Osteocyte (in vitro differentiated cells): ENCODE measurements at regions not wholly inside any gene's neighbourhood (a gene's known extent, or its start where the extent isn't known, plus 50 kb on each side); places are given as distances from the start of the nearest gene placed in this dataset.

Experiments
- DNase-seq: peaks from one replicate; pipeline ENCODE4 v3.0.0; 2021; ENCODE audit warnings: mixed read lengths; ENCODE audit not compliant: unreplicated experiment; ENCODE audit errors: extremely low spot score
- H3K27ac Mint-ChIP-seq: one replicate; pipeline ENCODE4 v1.8.0; 2021; ENCODE audit warnings: mild to moderate bottlenecking, mixed read lengths; ENCODE audit not compliant: unreplicated experiment
- H3K27me3 Mint-ChIP-seq: one replicate; pipeline ENCODE4 v1.8.0; 2021; ENCODE audit warnings: mixed read lengths; ENCODE audit not compliant: unreplicated experiment
- H3K36me3 Mint-ChIP-seq: one replicate; pipeline ENCODE4 v1.8.0; 2021; ENCODE audit warnings: mixed read lengths; ENCODE audit not compliant: unreplicated experiment
- H3K4me1 Mint-ChIP-seq: one replicate; pipeline ENCODE4 v1.8.0; 2021; ENCODE audit warnings: mixed read lengths; ENCODE audit not compliant: unreplicated experiment
- H3K4me3 Mint-ChIP-seq: one replicate; pipeline ENCODE4 v1.8.0; 2021; ENCODE audit warnings: mild to moderate bottlenecking, moderate library complexity, mixed read lengths; ENCODE audit not compliant: unreplicated experiment
- H3K9me3 Mint-ChIP-seq: one replicate; pipeline ENCODE4 v1.8.0; 2021; ENCODE audit warnings: mixed read lengths; ENCODE audit not compliant: unreplicated experiment
- CTCF ChIP-seq: fragments of 200-600 bp; sonication (generic); IDR thresholded peaks from 2 replicates; pipeline ENCODE4 v1.5.0; 2021; ENCODE audit warnings: antibody characterized with exemption, mild to moderate bottlenecking, moderate library complexity

- TF ChIP-seq CTCF, result no peak
- H3K36me3 Mint-ChIP-seq, result no peaks in the 10 kb centered on the region
- no peak for DNase-seq
- no peak overlapping the region for H3K4me3 Mint-ChIP-seq
- H3K27ac Mint-ChIP-seq, result no peak overlapping the region
- H3K4me1 Mint-ChIP-seq, result no peaks in the 10 kb centered on the region
- H3K9me3 Mint-ChIP-seq, result no peaks in the 10 kb centered on the region
- peaks cover 18% of the 10 kb centered on the region for H3K27me3 Mint-ChIP-seq
Measured at GRCh38 chr1:208503787-208504186, 259.6 kb upstream of the PLXNA2 start.

- Mint-ChIP-seq H3K36me3 (no peaks in the 10 kb centered on the region), H3K4me1 (no peaks in the 10 kb centered on the region), H3K4me3 (no peak overlapping the region), H3K27me3 (peaks cover 9% of the 10 kb centered on the region), H3K9me3 (no peaks in the 10 kb centered on the region), H3K27ac (no peak overlapping the region)
- TF ChIP-seq CTCF, result no peak
- no peak for DNase-seq
Measured at GRCh38 chr1:208506812-208507211, 262.6 kb upstream of the PLXNA2 start.

- DNase-seq, result no peak
- no peaks in the 10 kb centered on the region for H3K36me3 Mint-ChIP-seq
- peaks cover 5% of the 10 kb centered on the region for H3K27me3 Mint-ChIP-seq
- TF ChIP-seq CTCF, result no peak
- H3K4me1 Mint-ChIP-seq, result no peaks in the 10 kb centered on the region
- no peaks in the 10 kb centered on the region for H3K9me3 Mint-ChIP-seq
- H3K27ac Mint-ChIP-seq, result no peak overlapping the region
- no peak overlapping the region for H3K4me3 Mint-ChIP-seq
Measured at GRCh38 chr1:208509072-208509471, 264.9 kb upstream of the PLXNA2 start.

- H3K9me3 Mint-ChIP-seq, result no peaks in the 10 kb centered on the region
- H3K4me1 Mint-ChIP-seq, result no peaks in the 10 kb centered on the region
- peaks cover 2% of the 10 kb centered on the region for H3K27me3 Mint-ChIP-seq
- TF ChIP-seq CTCF, result no peak
- DNase-seq, result peak; percentile 44
- H3K4me3 Mint-ChIP-seq, result no peak overlapping the region
- H3K27ac Mint-ChIP-seq, result no peak overlapping the region
- H3K36me3 Mint-ChIP-seq, result no peaks in the 10 kb centered on the region
Measured at GRCh38 chr1:208510192-208510952, 266.2 kb upstream of the PLXNA2 start.

- Mint-ChIP-seq H3K4me3 (no peak overlapping the region), H3K4me1 (no peaks in the 10 kb centered on the region), H3K36me3 (no peaks in the 10 kb centered on the region), H3K27ac (no peak overlapping the region), H3K27me3 (no peaks in the 10 kb centered on the region), H3K9me3 (no peaks in the 10 kb centered on the region)
- no peak for TF ChIP-seq CTCF
- peak; percentile 13 for DNase-seq
Measured at GRCh38 chr1:208511242-208511860, 267.2 kb upstream of the PLXNA2 start.
